ENCODE measurements at regions not wholly inside any gene's neighbourhood (a gene's known extent, or its start where the extent isn't known, plus 50 kb on each side); places are given as distances from the start of the nearest gene placed in this dataset.
"Not testable (repeated sequence)": the region's sequence is repeated elsewhere in the genome, so short reads cannot be mapped to it uniquely, and the experiment has no call there.

DNA sequence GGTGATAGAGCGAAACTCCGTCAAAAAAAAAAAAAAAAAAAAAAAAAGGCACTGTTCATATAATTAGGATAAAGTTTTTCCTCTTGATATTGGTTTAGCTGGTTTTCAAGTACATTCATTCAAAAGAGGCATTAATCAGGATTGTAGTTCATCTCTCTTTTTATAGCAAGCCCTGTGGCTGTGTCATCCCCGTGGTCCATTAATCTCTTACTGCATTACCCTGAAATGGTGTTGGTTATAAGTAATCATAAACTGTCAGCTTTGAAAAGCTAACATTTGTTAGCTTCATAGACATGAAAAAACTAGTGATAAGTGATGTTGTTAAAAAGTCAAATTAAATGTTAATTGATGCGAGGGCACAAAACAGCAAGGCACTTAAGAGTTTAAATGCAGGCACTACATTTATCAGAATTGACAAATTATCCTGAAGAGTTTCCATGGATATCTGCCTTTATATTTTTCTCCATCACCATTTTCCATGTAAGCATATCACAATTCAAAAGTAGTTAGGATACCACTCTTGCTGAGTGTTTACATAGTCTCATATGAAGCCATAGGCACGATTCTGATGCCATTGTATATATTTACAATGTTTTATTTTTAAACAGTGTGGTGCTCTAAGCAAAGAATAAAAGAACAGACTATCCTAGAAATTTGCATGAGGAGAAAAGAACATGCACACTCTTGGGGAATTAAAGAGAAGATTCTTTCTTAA lies 193.1 kb downstream of the OTOL1 start:
- DNase-seq (ENCODE audit: low read depth in 4 of 4, low spot score in 3 of 4), result no peak

DNA sequence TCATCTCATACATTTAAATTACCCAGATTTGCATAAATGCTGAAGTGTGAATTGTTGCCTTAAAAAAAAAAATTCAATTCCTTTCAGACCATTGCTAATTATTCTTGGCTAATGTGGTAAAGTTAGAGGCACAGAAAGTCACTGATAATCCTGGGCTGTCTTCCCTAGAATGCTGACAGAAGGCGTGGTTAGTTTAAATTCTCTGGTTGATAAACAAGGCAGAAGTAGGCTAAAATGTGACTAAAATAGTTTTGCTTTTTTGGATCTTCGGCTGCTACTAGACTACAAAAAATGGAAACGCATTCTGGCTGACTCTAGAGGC lies 193.7 kb downstream of the OTOL1 start:
- no peak for DNase-seq (ENCODE audit: low read depth in 4 of 4, low spot score in 3 of 4)

DNA sequence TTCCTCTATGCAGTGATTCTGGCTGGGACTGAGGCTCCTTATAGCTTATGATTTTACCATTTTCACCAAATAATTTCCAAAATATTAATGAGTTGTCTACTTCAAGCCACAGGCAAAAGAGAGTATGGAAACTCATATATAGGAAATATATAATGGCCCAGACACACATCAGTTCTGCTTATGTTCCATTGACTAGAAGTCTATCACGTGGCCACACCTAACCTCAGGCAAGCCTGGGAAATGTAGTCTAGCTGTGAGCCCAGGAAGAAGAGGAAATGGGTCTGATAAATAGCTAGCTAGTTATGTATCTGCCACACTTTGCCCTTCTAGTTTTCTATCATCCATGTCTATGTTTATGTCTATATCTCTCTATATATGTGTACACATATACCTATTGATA lies 195.1 kb downstream of the OTOL1 start:
- no peak for DNase-seq (ENCODE audit: low read depth in 4 of 4, low spot score in 3 of 4)

DNA sequence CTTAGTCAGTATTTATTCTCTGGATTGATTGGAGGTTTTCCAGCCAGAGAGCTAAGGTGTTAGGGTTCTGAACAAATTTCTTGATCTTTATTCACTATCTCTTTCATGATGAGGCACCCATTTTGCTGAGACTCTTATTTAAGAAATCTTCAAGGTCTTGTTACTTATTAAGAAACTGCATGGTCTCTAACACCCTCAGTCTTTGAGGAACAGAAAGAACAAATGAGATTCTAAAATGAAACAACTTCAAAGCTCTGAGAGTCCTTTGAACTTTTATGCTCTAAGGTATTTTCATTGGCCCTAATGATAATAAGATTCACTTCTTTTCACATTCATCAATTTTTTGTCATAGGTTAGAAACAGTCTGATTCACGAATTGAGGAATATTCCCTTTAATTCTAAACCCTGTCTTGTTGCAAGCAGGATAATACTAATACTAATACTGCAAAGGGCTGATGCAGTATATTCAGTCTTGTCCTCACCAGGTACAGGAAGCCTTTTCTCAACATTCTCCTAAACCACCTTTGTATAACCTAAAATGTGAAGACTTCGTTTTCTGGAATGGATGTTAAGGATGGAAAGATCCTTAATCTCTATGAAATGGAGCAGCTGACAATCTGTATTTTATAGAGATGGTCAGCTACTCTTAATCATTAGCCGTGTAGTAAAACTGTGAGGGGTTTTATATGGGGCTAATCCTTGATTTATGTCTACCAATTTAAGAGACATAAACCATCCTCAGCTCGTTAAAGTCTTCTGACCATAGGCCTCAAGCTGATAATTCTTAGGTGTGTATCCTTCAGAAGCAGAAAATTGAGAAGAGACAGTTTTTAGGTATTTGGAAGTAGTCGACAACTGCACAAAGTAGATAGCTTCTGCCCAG lies 198.3 kb downstream of the OTOL1 start:
- DNase-seq (ENCODE audit: low read depth in 4 of 4, low spot score in 3 of 4), result no peak

DNA sequence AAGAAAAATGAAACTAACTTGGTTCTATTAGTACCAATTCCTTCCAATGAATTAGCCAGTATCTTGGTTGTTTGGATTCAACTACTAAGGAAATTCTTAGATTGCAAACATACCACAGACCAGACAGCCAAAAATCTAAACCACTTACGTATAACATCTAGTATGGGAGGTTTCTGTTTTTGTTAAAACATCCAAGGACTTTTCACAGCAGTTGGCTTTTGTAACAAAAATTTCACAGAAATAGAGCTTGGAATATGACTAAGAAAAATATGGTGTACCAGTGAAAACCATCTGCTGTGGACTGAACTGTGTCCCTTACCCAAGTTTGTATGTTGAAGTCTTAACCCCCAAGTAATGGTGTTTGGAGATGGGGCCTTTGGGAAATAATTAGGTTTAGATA lies 199.2 kb downstream of the OTOL1 start:
- DNase-seq (ENCODE audit: low read depth in 4 of 4, low spot score in 3 of 4), result no peak

DNA sequence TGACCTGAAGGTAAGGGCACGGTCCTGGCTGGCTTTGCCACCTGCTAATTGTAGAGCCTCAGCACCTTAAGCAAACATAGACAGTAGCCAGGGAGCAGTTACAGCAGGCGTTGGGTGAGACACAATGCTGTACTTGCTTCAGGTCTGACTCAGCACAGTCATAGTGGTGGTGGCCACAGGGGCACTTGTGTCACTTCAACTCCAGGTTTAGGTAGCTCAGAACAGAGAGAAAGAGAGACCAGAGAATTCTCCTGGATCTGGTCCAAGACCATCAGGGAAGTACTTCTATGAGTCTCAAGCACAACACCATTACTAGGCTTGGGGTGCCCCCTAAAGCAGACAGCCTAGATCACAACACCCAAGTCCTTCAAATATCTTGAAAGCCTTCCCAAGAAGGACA lies 204.4 kb downstream of the OTOL1 start:
- DNase-seq (ENCODE audit: low read depth in 4 of 4, low spot score in 3 of 4), result no peak

DNA sequence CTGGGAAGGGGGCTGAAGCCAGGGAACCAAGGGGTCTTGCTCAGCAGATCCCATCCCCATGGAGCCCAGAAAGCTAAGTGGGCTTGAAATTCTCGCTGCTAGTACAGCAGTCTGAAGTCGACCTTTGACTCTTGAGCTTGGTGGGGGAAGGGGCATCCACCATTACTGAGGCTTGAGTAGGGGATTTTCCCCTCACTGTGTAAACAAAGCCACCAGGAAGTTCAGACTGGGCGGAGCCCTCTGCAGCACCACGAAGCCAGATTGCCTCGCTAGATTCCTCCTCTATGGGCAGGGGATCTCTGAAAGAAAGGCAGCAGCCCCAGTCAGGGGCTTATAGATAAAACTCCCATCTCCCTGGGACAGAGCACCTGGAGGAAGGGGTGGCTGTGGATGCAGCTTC lies 210.6 kb downstream of the OTOL1 start:
- DNase-seq (ENCODE audit: low read depth in 4 of 4, low spot score in 3 of 4), result not testable (repeated sequence)

DNA sequence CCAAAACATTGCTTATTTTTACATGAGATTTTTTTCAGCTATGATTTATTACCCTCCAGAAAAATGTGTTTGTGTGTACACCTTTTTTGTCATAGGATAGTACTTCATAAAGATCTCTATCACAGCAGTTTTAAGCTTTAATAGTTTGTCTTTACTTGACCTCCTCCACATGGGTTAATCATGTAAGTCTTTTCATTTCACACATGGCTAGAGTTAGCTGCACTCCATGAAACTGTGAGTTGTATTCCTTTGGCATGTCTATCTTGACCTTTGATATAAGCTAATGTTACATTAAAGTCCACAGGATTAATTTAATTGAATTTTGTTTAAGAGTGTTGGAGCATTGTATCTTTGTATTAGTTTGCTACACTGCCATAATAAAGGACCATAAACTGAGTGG lies 217.1 kb downstream of the OTOL1 start:
- DNase-seq (ENCODE audit: low read depth in 4 of 4, low spot score in 3 of 4), result no peak

DNA sequence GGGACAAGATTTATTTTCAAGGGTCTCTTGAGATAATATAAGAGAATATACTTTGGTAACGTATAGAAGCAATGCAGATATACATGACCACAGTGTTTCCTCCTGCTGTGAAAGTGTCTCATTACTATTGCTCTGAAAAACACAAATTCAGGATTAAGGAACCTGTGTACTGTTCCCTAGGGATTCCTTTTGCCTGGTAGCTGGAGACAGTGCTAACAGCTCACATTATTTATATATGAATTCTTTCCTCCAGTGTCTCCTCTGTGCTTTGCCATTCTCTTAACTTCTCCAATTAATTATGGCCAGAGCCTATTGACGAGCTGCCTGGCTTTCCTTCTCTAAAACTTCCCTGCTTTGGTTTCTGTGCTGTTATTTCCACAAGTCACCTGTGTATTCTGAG lies 235.4 kb downstream of the OTOL1 start:
- DNase-seq (ENCODE audit: low read depth in 4 of 4, low spot score in 3 of 4), result no peak

DNA sequence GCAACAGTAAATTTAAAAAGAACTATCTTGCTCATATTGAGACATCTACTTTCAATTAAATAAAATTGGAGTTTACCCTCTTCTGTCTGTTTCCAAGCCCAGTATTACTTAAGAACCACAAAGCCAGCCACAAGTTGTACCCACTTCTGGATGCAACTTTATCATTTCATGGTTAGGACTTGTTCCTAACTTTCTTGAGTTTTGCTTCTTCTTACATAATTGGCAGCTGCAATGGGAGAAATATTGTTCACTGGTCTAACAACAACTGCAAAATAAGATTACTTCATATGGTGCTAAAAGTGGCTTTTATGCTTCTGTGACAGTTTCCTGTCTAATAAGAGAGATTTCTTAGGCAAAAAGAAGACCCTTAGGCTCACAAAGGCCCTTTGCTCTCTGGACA lies 240.6 kb downstream of the OTOL1 start:
- DNase-seq (ENCODE audit: low read depth in 4 of 4, low spot score in 3 of 4), result no peak

DNA sequence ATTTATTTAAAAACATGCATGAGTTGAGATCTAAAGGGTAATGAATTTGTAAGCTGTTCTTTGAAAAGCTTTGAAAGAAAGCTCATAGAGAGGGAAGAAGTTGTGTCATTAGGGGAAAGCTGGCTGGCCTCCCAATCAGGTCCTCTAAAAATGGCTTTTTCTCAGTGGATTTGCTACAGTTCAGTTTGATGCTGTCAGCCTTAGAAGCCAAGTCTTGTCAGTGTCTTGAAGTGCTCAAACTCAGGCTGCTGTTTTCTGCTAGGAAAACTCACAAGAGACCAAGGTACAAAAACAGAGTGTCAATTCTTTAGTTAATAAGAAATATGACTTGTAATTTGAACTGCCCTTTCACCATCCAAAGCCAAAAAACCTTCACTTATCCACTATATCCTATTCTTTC lies 243.8 kb downstream of the OTOL1 start:
- no peak for DNase-seq (ENCODE audit: low read depth in 4 of 4, low spot score in 3 of 4)

DNA sequence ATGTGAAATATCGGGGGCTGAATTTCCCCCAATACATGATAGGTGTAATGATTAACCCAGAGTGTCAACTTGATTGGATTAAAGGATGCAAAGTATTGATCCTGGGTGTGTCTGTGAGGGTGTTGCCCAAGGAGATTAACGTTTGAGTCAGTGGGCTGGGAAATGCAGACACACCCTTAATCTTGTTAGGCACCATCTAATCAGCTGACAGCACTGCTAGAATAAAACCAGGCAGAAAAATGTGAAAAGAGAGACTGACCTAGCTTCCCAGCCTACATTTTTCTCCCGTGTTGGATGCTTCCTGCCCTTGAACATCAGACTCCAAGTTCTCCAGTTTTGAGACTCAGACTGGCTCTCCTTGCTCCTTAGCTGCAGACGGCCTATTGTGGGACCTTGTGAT lies 247.8 kb downstream of the OTOL1 start:
- no peak for DNase-seq (ENCODE audit: low read depth in 4 of 4, low spot score in 3 of 4)

DNA sequence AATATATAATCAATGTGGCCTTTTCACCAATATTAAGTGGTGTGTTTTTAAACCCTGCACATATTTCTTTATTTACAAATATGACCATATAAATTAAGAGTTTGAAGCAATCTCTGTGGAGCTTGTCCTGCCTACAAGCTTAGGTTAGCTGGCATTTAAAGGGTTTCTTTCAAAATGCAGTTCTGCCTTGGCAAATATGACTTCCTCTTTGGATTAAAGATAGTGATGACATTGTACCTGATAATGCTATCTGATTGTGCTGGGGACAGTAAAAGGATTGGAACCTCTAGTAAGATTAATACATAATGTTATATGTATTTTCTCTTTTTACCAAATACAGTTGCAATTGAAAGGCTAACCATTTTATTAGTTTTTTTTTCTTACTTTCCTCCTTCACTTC lies 249.1 kb downstream of the OTOL1 start:
- no peak for DNase-seq (ENCODE audit: low read depth in 4 of 4, low spot score in 3 of 4)

DNA sequence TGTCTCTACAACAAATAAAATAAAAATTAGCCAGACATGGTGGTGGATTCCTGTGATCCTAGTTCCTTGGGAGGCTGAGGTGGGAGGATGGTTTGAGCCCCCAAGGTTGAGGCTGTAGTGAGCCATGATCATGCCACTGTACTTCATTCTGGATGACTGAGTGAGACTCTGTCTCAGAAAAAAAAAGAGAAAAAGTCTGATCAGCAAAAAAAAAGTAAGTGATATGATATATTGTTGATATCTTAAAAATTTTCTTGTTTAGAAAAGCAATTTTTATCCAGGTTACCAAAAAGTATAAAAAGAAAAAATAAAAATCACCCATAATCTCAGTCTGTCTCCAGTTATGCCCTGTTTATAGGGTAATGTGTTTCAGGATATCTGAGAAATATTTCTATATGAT lies 251.4 kb downstream of the OTOL1 start:
- no peak for DNase-seq (ENCODE audit: low read depth in 4 of 4, low spot score in 3 of 4)

DNA sequence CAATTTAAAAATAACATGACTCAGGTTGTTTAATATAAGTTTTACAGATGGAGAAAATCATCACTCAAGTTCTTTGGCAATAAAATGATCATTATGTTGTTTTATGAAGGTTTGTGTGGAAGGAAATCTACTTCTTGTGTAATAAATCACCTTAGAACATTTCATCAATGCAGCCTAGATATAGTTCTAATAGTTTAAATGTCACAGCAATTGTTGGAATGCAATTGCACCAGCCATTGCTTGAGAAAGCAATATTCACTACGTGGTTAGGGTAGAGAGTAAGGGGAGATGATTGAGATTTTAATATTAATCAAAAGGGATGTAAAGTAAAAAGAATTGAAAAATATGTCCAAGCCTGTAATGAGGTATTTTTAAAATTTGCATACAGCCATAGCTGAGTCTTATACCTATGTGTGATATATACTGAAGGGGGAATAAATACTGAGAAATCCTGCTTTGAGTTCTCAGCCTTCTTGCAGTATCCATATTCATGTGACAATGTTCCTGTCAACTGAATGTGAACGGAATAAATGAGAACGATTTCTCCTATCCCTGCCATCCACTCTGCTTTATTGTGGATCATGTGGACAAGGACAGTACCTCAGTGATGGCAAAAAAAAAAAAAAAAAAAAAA lies 257.9 kb downstream of the OTOL1 start:
- DNase-seq (ENCODE audit: low read depth in 4 of 4, low spot score in 3 of 4), result no peak

DNA sequence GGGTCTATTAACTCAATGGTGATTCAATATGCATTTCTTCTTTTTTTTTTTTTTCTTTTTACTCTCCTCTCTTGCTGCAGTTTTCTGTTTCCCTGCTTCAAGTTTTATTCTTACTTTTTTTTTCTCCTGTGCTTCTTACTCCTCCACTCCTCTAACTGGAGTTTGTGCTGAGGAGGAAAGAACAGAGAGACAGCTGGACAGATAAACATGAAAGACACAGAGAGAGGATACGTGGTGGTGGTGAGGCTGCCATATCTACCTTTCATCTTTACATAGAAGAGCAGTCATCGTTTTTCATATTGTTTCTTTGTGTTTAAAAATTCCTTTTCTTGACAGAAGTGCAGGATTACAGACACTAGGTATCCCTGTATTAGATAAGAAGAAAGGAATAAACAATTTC lies 262.8 kb downstream of the OTOL1 start:
- DNase-seq (ENCODE audit: low read depth in 4 of 4, low spot score in 3 of 4), result no peak

DNA sequence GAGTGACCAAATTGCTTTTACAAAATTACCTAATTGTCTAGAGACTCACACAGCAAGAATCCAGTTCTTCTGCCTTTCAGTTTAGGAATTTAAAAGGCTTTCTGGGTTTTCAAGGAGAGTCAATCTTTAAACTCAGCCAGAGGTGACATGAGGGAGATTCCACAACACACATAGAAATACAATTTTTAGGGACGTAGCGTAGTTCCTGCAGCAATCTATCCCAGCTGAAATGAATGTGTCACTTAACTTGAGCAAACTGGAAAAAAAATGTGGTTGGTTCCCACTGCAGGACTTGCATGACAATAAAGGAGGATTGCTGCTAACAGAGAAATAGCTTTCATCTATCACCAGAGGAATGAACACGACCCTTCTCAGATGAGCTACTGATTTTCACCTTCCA lies 269.7 kb downstream of the OTOL1 start:
- no peak for DNase-seq (ENCODE audit: low read depth in 4 of 4, low spot score in 3 of 4)

DNA sequence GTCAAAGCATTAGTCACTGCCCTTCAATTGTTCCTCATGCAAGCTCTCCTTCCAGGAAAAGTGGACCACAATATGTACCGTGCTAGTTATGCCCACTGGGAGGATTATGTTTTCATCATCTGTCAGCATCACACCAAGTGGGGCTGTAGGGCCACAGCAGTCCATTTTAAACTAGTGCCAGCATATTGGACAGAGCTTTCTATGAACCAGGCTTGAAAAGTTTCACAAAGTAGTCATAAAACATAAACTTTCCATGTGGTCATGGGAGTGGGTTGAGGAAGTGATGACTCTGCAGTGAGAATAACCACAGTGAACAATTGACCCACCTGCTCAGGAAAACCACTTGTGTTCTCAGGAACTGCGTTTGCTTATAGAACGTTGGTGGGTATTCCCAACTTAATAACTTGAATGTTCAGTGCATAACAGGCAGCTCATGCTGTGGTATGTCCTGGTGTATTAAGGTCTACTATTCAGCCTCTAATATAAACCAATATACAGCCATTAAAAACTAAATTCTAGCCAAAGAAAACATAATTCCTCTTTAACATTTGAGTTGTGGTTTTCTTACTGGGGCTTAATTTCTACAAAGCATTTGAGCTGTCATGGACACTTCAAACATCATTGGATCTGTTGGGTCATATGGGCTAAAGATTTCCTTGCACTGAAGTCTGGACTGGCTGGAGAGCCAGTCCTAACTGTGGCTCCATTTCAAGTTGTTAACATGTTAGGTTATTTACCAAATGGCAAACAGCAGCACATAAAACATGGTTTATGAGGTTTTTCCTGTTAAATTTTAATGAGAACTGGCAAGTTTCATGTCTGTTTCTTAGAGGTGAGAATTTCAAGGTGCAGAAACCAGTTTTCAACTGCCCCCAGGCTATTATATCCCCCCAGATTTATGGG lies 274.1 kb downstream of the OTOL1 start:
- DNase-seq (ENCODE audit: low read depth in 4 of 4, low spot score in 3 of 4), result no peak

DNA sequence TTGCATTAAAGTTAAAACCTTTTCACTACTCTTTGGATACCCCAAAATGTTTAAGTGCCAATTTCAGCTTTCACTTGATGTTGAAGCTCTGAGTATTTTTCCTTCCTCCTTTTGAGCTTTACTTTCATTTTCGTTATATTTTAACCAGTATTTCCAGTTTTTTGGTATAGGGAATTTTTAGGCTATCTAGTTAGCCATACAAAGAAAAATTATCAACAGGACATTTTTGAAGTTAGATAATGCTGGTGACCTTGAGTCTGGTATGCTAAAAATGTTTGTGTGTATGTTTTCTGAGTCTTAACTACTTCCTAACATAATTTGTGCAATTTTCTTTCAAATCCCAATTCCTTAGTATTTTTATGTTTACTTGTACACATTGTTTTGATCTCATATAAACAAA lies 284.8 kb downstream of the OTOL1 start:
- no peak for DNase-seq (ENCODE audit: low read depth in 4 of 4, low spot score in 3 of 4)

DNA sequence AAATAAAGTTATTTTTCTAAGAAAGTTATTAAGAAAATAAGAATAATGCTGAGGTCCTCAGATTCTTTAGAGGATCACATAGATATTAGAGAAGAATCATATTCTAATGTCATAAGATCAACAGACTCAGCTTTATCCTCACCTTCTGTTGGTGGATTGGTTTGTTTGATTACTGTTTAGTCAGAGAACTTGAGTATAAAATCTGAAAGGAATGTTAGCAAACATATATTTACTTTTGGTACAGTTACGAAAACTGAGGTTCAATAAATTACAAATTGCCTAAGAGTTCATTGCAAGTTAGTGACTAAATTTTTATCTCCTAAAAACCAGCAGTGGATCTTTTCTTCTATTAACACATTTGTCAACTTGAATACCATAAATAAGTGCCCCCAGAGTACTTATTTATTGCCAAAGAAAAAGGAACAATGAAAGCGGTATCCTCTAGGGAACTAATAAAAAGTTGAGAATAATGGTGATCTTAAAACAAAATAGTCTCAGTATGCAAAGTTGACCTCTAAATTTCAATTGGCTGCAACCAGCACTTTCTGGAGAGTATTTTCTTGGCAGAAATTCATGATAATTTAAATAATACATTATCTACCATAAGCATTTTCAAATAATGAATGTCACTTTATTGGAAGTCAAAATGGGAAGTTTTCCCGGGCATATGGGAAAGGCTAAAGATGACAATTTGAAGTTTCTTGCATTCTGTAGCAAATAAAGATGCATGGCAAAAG lies 296.8 kb downstream of the OTOL1 start:
- DNase-seq (ENCODE audit: low read depth in 4 of 4, low spot score in 3 of 4), result no peak

Measured in left renal pelvis (tissue), 4 donors.